DOHH2 (cell line): ENCODE measurements at regions not wholly inside any gene's neighbourhood (a gene's known extent, or its start where the extent isn't known, plus 50 kb on each side); places are given as distances from the start of the nearest gene placed in this dataset.
"Not testable (repeated sequence)": the region's sequence is repeated elsewhere in the genome, so short reads cannot be mapped to it uniquely, and the experiment has no call there.

Source experiments
- H3F3A ChIP-seq: fragments of 200-600 bp; sonication (generic), shearing (Covaris generic); 2 replicates; pipeline ENCODE4 v1.6.0; 2016; ENCODE audit warnings: antibody characterized with exemption, mild to moderate bottlenecking; ENCODE audit not compliant: control insufficient read depth, insufficient read depth
- H3K27ac ChIP-seq: fragments of 200-600 bp; sonication (generic); 2 replicates; pipeline ENCODE4 v1.5.1; 2014; ENCODE audit warnings: low read depth, mild to moderate bottlenecking, low read length, moderate library complexity
- H3K27me3 ChIP-seq: fragments of 200-600 bp; sonication (generic); 2 replicates; pipeline ENCODE4 v1.6.1; 2014; ENCODE audit warnings: mild to moderate bottlenecking, low read length, mixed read lengths; ENCODE audit not compliant: control insufficient read depth
- H3K36me3 ChIP-seq: fragments of 200-600 bp; sonication (generic); 2 replicates; pipeline ENCODE4 v1.6.1; 2014; ENCODE audit warnings: mild to moderate bottlenecking, low read length, moderate library complexity, mixed read lengths; ENCODE audit not compliant: control insufficient read depth
- H3K4me1 ChIP-seq: fragments of 200-600 bp; sonication (generic); 2 replicates; pipeline ENCODE4 v1.6.1; 2014; ENCODE audit warnings: mild to moderate bottlenecking, low read length, mixed read lengths; ENCODE audit not compliant: control insufficient read depth
- H3K4me2 ChIP-seq: fragments of 200-600 bp; sonication (generic); 2 replicates; pipeline ENCODE4 v1.6.0; 2014; ENCODE audit warnings: mild to moderate bottlenecking, low read length, moderate library complexity
- H3K4me3 ChIP-seq: fragments of 200-600 bp; sonication (generic); 2 replicates; pipeline ENCODE4 v1.5.1; 2014; ENCODE audit warnings: mild to moderate bottlenecking, low read length, mixed read lengths
- H3K79me2 ChIP-seq: fragments of 200-600 bp; sonication (generic); 2 replicates; pipeline ENCODE4 v1.6.1; 2014; ENCODE audit warnings: mild to moderate bottlenecking, low read length, mixed read lengths; ENCODE audit not compliant: control insufficient read depth
- H3K9me2 ChIP-seq: fragments of 200-600 bp; sonication (generic); replicated peaks from 2 replicates; pipeline ENCODE4 v1.6.1; 2014; ENCODE audit warnings: mild to moderate bottlenecking, low read length, mixed read lengths; ENCODE audit not compliant: control insufficient read depth
- H3K9me3 ChIP-seq: fragments of 200-600 bp; sonication (generic); 2 replicates; pipeline ENCODE4 v1.6.1; 2014; ENCODE audit warnings: antibody characterized with exemption, low read length, mixed read lengths; ENCODE audit not compliant: control insufficient read depth, insufficient read depth
- H4K20me1 ChIP-seq: fragments of 200-600 bp; sonication (generic); 2 replicates; pipeline ENCODE4 v1.6.0; 2014; ENCODE audit warnings: low read depth, mild to moderate bottlenecking, antibody characterized with exemption, low read length, moderate library complexity; ENCODE audit not compliant: control insufficient read depth, insufficient read depth
- CTCF ChIP-seq: fragments of 200-600 bp; sonication (generic); IDR thresholded peaks from one replicate; pipeline ENCODE4 v1.5.1; 2014; ENCODE audit warnings: antibody characterized with exemption, mild to moderate bottlenecking, low read depth, low read length; ENCODE audit not compliant: poor library complexity, severe bottlenecking
- EZH2phosphoT487 ChIP-seq: fragments of 200-600 bp; sonication (generic); IDR thresholded peaks from 2 replicates; pipeline ENCODE4 v1.6.1; 2017; ENCODE audit warnings: borderline replicate concordance, mild to moderate bottlenecking, antibody characterized with exemption, low read length, moderate library complexity, mixed read lengths

- Histone ChIP-seq H3K36me3 (no peaks in the 10 kb centered on the region), H3K79me2 (no peaks in the 10 kb centered on the region), H3K9me3 (peaks cover 5% of the 10 kb centered on the region; the same call in 1 of the 2 replicates), H3K27ac (no peak overlapping the region), H3K4me1 (no peaks in the 10 kb centered on the region), H4K20me1 (no peaks in the 10 kb centered on the region), H3K9me2 (no peaks in the 10 kb centered on the region), H3F3A (no peaks in the 10 kb centered on the region), H3K4me2 (no peak overlapping the region), H3K4me3 (no peak overlapping the region), H3K27me3 (no peaks in the 10 kb centered on the region)
- no peak for TF ChIP-seq CTCF
- no peak for TF ChIP-seq EZH2phosphoT487
Observed at GRCh38 chr7:19957664-19958063, 184.2 kb upstream of the TMEM196 start.

- H3K27me3 ChIP-seq, H3K4me2 ChIP-seq, H4K20me1 ChIP-seq, H3K4me3 ChIP-seq, H3K27ac ChIP-seq, H3K9me3 ChIP-seq, H3K79me2 ChIP-seq, H3K36me3 ChIP-seq, H3K9me2 ChIP-seq, H3F3A ChIP-seq, H3K4me1 ChIP-seq: not testable (repeated sequence)
Observed at GRCh38 chr7:19954166-19954565, 180.7 kb upstream of the TMEM196 start.

GRCh38 chr7:19953411-19953810 lies 180.0 kb upstream of the TMEM196 start:
- not testable (repeated sequence) for H3K9me3 ChIP-seq, H3K4me1 ChIP-seq, H3K9me2 ChIP-seq, H3K36me3 ChIP-seq, H3K4me2 ChIP-seq, H3K4me3 ChIP-seq, H3K27me3 ChIP-seq, H3K27ac ChIP-seq, H4K20me1 ChIP-seq, H3F3A ChIP-seq, H3K79me2 ChIP-seq

GRCh38 chr7:19948160-19948559 lies 174.7 kb upstream of the TMEM196 start:
- H3K79me2 ChIP-seq, result no peaks in the 10 kb centered on the region
- H3K4me1 ChIP-seq, result no peaks in the 10 kb centered on the region
- H4K20me1 ChIP-seq, result no peaks in the 10 kb centered on the region
- H3K9me3 ChIP-seq, result no peaks in the 10 kb centered on the region
- TF ChIP-seq CTCF, result no peak
- TF ChIP-seq EZH2phosphoT487, result no peak
- H3F3A ChIP-seq, result no peaks in the 10 kb centered on the region
- no peaks in the 10 kb centered on the region for H3K27me3 ChIP-seq
- no peak overlapping the region for H3K4me3 ChIP-seq
- H3K4me2 ChIP-seq, result no peak overlapping the region
- H3K36me3 ChIP-seq, result no peaks in the 10 kb centered on the region
- H3K9me2 ChIP-seq, result no peaks in the 10 kb centered on the region
- no peak overlapping the region for H3K27ac ChIP-seq
